GM21423 (cell line): ENCODE measurements at regions not wholly inside any gene's neighbourhood (a gene's known extent, or its start where the extent isn't known, plus 50 kb on each side); places are given as distances from the start of the nearest gene placed in this dataset.
"Not testable (repeated sequence)": the region's sequence is repeated elsewhere in the genome, so short reads cannot be mapped to it uniquely, and the experiment has no call there.

Experiments used
- ATAC-seq: cut with Tn5 transposase; IDR thresholded peaks from one replicate; pipeline ENCODE4 v1.9.1; 2021; ENCODE audit warnings: mild to moderate bottlenecking, moderate library complexity; ENCODE audit not compliant: unreplicated experiment

- ATAC-seq, result no peak
Measured at GRCh38 chr11:100528872-100529416, 158.1 kb upstream of the ARHGAP42 start.

DNA sequence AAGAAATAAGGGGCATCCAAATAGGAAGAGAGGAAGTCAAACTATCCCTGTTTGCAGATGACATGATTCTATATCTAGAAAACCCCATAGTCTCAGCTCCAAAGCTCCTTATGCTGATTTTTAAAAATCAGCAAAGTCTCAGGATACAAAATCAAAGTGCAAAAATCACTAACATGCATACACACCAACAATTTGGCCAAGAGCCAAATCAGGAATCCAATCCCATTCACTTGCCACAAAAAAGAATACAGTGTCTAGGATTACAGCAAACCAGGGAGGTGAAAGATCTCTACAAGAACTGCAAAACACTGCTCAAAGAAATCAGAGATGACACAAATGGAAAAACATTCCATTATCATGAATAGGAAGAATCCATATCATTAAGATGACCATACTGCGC, 155.8 kb upstream of the ARHGAP42 start:
- not testable (repeated sequence) for ATAC-seq

DNA sequence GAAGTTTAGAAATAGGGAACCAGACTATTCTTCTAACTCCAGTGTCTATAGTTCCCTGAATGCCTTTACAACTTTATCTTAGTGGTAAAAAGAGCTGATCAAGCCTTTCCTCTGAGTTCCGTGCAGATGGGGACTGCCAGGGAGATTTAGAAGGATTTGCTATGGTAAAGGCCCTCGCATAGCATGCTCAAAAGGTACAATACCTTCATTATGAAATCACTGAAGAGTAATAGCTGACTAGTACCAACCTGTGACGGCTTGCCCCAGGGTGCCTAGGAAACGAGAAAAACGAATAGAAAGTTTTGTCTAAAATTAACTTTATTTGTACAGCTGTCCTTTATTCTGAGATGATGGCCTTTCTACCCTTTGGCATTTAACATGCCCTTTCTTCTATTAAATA, 150.1 kb upstream of the ARHGAP42 start:
- no peak for ATAC-seq

GRCh38 chr11:100543386-100543785, 143.7 kb upstream of the ARHGAP42 start:
- no peak for ATAC-seq

DNA sequence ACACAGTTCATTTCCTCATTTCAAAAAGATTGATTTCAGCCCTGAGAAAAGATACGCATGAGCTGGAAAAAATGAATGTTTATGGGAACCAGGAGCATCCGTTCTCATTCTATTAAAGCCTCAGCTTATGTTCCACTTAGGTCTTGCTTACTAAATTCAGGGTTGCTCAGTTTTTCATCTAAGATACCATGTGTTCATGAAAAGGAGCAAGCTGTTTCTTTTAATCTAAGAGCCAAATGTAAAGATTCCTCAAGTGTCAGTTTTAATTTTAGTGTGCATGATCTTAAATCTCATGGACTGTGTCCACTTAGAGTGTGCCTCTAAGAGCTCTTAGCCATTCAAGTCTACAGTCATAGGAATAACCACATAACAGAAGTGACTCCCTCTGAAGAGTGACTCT, 141.5 kb upstream of the ARHGAP42 start:
- no peak for ATAC-seq

GRCh38 chr11:100545970-100546369, 141.1 kb upstream of the ARHGAP42 start:
- no peak for ATAC-seq

- ATAC-seq, result no peak
Measured at GRCh38 chr11:100546714-100547113, 140.4 kb upstream of the ARHGAP42 start.

- no peak for ATAC-seq
Measured at GRCh38 chr11:100550298-100550697, 136.8 kb upstream of the ARHGAP42 start.

DNA sequence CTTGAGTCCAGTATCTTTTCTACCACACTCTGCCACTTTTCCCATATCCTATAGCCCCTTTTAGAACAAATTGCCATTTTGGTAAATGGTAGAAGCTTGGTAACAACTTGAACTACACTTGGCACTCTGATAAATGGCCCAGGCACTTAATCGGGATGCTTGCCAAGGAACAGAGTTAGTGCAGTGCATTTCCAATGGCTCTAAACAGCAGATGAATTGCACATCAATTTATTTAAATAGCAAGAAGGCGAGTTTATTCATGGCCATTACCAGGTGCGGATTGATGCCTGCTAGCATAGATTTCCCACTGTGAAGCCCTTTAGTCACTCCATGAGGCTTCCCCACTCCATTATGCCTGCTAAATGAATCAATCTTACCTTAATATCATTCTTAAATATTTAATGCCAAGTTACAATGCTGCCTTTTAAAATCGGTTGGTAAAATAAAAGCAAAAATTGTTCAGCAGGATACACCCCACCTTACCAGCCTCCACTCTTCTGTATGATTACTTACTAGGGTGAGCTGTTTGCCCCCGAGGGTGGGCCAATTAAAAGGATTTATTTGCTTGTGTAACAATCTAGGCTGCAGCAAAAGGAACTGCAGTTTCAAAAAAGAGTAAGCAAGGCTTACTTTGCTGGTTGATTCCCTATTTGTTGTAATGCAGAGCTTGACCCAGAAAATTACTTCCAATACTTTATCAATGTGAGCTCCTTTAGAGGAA, 136.0 kb upstream of the ARHGAP42 start:
- no peak for ATAC-seq

DNA sequence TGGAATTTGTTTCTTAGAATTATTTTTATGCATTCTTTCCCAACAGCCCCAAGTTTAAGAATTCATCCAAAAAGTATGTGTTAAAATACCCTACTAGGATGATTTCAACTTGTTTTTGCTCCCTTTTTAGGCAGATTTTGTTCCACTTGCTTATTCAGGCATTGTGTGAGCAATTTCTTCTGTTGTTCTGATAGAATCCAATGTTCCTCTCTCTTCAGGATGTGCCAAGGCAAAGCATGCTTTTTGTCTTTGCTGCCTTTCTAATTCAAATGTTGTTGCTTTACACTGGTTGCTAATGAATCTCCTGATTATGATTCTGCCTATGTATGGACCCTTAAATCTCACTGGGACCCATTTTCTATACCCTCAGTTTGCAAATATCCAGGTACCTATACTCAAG, 131.2 kb upstream of the ARHGAP42 start:
- no peak for ATAC-seq

GRCh38 chr11:100556781-100557180, 130.3 kb upstream of the ARHGAP42 start:
- no peak for ATAC-seq

DNA sequence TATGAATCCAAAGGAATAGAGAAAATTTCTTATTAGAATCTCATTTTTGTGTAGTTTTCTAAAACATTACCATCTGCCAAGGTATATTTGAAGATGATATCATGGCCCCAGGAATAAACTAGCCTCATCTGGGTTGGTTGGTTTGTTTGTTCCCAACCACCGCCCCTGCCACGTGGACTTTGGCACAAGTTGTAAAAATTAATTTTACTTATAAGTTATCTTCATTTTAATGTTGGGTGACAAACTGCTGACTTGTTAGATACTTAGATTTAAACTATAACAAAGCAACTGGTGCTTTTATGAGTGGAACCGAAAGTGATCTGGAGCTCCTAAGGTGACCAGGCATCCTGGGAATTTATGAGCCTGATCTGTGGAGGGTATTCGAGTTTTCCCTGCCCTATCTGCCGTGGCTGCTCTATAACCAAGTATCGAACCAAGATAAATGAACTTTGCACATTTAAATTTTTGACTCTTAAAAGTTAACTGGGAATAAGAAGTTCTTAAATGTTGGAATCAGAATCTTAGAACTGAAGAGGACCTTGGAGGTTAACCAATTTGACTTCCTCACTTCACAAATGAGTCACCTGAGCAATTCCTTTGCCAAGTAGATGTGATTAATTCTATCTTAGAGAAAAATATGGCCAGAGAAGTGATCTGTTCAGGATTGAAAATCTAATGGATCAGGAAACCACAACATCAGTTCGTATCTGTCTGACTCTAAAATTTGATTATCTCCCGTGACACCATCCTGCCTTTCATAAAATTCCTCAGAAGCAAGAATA, 129.1 kb upstream of the ARHGAP42 start:
- no peak for ATAC-seq

GRCh38 chr11:100560606-100561005, 126.5 kb upstream of the ARHGAP42 start:
- ATAC-seq, result no peak

GRCh38 chr11:100561323-100561722, 125.8 kb upstream of the ARHGAP42 start:
- no peak for ATAC-seq

DNA sequence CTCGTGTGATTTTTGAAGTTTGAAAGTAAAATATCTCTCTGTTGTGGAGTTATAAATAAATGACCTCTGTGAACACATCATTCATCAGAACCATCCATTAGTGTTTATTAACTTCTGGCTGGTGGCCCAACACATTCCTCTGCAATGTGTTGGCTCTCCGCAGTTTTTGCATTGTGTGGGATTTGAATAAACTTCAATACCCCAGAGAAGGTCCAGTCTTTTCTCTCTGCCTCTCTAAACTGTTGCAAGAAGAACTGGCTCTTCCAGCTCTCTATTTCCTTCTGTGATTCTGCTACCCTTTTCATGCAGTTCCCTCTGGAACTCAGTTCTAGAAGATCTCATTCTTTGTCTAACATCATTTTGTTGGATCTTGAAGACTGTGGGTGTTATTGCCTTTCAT, 125.0 kb upstream of the ARHGAP42 start:
- ATAC-seq, result no peak

GRCh38 chr11:100563541-100564280, 123.4 kb upstream of the ARHGAP42 start:
- ATAC-seq, result no peak

DNA sequence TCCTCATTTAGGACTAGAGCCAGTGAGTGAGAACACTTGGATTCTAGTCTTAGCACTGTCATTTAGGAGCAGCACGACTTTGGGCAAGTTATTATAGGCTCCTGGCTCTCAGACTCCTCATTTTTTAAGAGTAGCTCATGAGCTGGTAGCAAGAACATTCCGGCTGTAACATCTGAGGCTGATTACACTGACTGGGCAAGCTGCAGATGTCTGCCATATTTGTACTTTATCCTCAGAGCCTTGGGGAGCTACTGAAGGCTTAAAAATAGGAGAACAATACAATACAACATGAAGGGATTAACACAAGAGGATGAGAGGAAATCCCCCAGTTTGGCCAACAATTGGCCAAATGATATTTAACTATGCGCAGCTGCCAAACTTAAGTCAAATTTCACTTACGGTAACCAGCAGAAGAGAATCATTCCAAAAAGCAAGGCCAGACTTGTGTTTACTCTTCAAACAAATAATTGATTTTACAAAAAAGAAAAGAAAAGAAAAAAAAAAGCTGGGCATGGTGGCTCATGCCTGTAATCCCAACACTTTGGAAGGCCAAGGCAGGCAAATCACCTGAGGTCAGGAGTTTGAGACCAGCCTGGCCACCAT, 113.1 kb upstream of the ARHGAP42 start:
- ATAC-seq, result no peak

GRCh38 chr11:100574894-100575769, 112.0 kb upstream of the ARHGAP42 start:
- no peak for ATAC-seq

DNA sequence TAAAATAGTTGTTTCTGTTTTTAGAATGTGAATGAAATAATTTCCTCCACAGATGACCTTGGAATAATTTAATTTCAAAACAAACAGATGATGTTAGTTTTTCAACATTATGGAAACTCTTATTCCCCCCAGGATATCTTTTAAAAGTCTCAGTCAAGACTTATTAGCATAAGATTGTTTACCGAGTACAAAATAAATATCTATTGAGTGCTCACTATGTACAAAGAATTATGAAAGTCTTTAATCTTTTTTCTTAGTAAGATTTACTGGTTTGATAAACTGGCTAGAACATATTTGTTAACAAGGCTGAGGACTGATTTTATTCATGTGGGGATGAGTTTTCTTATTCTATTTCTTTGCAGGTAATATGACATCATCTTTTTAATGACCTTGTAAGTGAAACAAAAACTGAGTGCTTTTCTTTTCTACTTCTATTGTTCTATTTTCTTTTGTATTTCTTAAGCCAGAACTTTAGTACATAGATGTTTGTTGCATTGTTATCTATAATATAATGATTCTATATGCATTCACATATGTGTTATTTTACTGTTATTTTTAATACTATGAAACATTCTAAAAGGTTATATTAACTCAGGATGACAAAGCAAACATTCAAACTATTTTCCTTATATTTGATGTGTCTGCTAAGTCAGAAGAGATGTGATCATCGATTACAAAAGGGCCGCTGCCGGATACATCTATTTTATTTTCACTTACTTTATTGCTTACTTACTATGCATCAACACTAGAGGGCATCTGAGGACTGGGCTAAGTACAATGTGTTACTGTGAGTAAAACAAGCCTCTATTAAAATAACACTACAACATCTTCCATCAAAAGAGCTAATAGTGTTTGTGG, 111.0 kb upstream of the ARHGAP42 start:
- peak; percentile 84 for ATAC-seq
